ENCODE measurements at regions not wholly inside any gene's neighbourhood (a gene's known extent, or its start where the extent isn't known, plus 50 kb on each side); places are given as distances from the start of the nearest gene placed in this dataset.

DNA sequence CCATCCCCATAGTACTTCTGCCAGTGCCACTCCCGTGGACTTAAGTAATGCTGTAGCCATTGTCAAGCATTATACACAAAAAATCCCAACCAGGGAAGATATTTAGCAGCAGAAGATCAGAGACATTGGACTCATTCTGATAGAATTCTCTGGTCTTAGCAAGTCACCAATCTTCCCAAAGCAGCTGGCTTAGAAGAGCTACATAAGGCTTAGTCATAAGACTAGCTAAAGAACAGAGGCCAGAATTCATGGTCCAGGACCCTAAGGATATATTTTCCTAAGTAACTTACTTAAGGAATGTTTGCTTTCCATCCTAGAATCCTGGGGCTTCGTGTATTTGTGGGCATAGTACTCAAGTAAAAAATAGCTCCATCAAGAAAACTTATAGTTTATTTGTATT lies 100.3 kb upstream of the SLIT2 start:
- TF ChIP-seq FOXP2 (optimal IDR thresholded peaks at IDR 0.05; ENCODE audit: borderline replicate concordance, extremely low read depth, extremely low read length, insufficient read depth) (no peak), TAF1 (IDR thresholded peaks at IDR 0.05; ENCODE audit: borderline replicate concordance, insufficient read depth, low read length) (no peak), POLR2AphosphoS5 (IDR thresholded peaks at IDR 0.05; ENCODE audit: low read depth, low read length) (no peak), SIN3A (IDR thresholded peaks at IDR 0.05; ENCODE audit: borderline replicate concordance, insufficient read depth, low read length) (no peak)
- TF ChIP-seq, protein P1, sequence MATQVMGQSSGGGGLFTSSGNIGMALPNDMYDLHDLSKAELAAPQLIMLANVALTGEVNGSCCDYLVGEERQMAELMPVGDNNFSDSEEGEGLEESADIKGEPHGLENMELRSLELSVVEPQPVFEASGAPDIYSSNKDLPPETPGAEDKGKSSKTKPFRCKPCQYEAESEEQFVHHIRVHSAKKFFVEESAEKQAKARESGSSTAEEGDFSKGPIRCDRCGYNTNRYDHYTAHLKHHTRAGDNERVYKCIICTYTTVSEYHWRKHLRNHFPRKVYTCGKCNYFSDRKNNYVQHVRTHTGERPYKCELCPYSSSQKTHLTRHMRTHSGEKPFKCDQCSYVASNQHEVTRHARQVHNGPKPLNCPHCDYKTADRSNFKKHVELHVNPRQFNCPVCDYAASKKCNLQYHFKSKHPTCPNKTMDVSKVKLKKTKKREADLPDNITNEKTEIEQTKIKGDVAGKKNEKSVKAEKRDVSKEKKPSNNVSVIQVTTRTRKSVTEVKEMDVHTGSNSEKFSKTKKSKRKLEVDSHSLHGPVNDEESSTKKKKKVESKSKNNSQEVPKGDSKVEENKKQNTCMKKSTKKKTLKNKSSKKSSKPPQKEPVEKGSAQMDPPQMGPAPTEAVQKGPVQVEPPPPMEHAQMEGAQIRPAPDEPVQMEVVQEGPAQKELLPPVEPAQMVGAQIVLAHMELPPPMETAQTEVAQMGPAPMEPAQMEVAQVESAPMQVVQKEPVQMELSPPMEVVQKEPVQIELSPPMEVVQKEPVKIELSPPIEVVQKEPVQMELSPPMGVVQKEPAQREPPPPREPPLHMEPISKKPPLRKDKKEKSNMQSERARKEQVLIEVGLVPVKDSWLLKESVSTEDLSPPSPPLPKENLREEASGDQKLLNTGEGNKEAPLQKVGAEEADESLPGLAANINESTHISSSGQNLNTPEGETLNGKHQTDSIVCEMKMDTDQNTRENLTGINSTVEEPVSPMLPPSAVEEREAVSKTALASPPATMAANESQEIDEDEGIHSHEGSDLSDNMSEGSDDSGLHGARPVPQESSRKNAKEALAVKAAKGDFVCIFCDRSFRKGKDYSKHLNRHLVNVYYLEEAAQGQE (IDR thresholded peaks at IDR 0.05; ENCODE audit: insufficient read depth in 1 of 2, low read depth in 2 of 2, low read length in 2 of 2), result no peak

- TF ChIP-seq POLR2AphosphoS5 (IDR thresholded peaks at IDR 0.05; ENCODE audit: low read depth, low read length) (no peak), SIN3A (IDR thresholded peaks at IDR 0.05; ENCODE audit: borderline replicate concordance, insufficient read depth, low read length) (no peak), TAF1 (IDR thresholded peaks at IDR 0.05; ENCODE audit: borderline replicate concordance, insufficient read depth, low read length) (no peak), FOXP2 (optimal IDR thresholded peaks at IDR 0.05; ENCODE audit: borderline replicate concordance, extremely low read depth, extremely low read length, insufficient read depth) (no peak)
- TF ChIP-seq, protein P1 (IDR thresholded peaks at IDR 0.05; ENCODE audit: insufficient read depth in 1 of 2, low read depth in 2 of 2, low read length in 2 of 2), result no peak
Observed at GRCh38 chr4:20137176-20137575, 114.5 kb upstream of the SLIT2 start.

DNA sequence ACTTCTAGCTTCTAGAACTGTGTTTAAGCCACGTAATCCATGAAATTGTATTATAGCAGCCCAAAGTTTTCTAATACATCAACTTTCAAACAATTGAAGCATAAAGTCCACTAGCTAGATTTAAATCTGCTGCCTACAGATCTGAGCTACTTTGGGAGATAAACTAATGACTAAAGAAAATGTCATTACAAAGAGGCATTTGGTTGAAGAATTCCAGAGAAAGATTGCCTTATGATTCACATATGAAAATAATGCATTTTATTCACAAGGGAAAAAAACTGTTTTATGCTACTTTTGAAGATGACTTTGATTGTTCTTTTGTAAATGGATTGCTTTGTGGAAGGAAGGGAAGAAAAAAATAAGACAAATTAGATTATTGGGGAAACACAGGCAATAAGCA lies 124.1 kb upstream of the SLIT2 start:
- TF ChIP-seq, protein P1 (IDR thresholded peaks at IDR 0.05; ENCODE audit: insufficient read depth in 1 of 2, low read depth in 2 of 2, low read length in 2 of 2), result no peak
- TF ChIP-seq POLR2AphosphoS5 (IDR thresholded peaks at IDR 0.05; ENCODE audit: low read depth, low read length), result no peak
- no peak for TF ChIP-seq SIN3A (IDR thresholded peaks at IDR 0.05; ENCODE audit: borderline replicate concordance, insufficient read depth, low read length)

DNA sequence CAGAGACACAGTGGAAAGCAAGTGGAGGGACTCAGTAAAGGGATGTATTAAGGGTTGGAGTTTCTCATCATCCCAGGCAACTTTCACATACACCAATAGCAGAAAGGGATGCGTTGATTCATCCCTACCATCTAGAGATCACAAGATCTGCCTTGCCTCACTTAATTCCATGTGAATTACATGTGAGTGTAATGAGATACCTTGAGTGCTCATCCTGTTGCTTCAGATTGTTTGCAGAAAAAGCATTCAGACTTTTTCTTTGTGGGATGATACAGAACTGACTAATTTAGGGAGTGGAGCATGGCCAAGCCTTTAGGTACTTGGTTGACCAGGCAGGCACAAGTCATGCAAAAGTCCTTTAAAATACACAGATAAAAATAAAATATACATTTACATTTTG lies 124.8 kb upstream of the SLIT2 start:
- TF ChIP-seq TAF1 (IDR thresholded peaks at IDR 0.05; ENCODE audit: borderline replicate concordance, insufficient read depth, low read length) (no peak), POLR2AphosphoS5 (IDR thresholded peaks at IDR 0.05; ENCODE audit: low read depth, low read length) (no peak), FOXP2 (optimal IDR thresholded peaks at IDR 0.05; ENCODE audit: borderline replicate concordance, extremely low read depth, extremely low read length, insufficient read depth) (no peak), SIN3A (IDR thresholded peaks at IDR 0.05; ENCODE audit: borderline replicate concordance, insufficient read depth, low read length) (no peak)
- TF ChIP-seq, protein P1 (IDR thresholded peaks at IDR 0.05; ENCODE audit: insufficient read depth in 1 of 2, low read depth in 2 of 2, low read length in 2 of 2), result no peak

GRCh38 chr4:20124317-20125026 lies 127.2 kb upstream of the SLIT2 start:
- no peak for TF ChIP-seq FOXP2 (optimal IDR thresholded peaks at IDR 0.05; ENCODE audit: borderline replicate concordance, extremely low read depth, extremely low read length, insufficient read depth)

Data from PFSK-1 (cell line).